HEK293 (cell line): ENCODE measurements at regions not wholly inside any gene's neighbourhood (a gene's known extent, or its start where the extent isn't known, plus 50 kb on each side); places are given as distances from the start of the nearest gene placed in this dataset.

Experiments
- CTCF ChIA-PET: fragments of 350-600 bp; formaldehyde crosslinking; extraction: SDS; loops from one replicate; lab custom pipeline; 2021; ENCODE audit warnings: antibody characterized with exemption; lab: Yijun Ruan, JAX
- POLR2A ChIA-PET: fragments of 300-600 bp; formaldehyde crosslinking; extraction: SDS; loops from one replicate; lab custom pipeline; 2020; ENCODE audit warnings: antibody characterized with exemption, inconsistent platforms; lab: Yijun Ruan, JAX
- H3K27ac ChIP-seq: fragments of 200-500 bp; sonication (Bioruptor generic); 2 replicates; pipeline ENCODE4 v1.5.1; 2014; ENCODE audit warnings: low read depth, low read length, control low read depth, inconsistent platforms; ENCODE audit errors: extremely low read depth
- H3K36me3 ChIP-seq, 2 experiments: fragments of 200-500 bp in 1 of 2; sonication (Bioruptor generic) in 1 of 2; 1 replicate in 1 of 2; 2 replicates in 1 of 2; pipeline ENCODE4 v1.5.1; 2014 to 2017; ENCODE audit warnings: inconsistent platforms in 2 of 2, low read length in 2 of 2; ENCODE audit not compliant: control insufficient read depth in 2 of 2, insufficient read depth in 1 of 2
- H3K4me1 ChIP-seq: fragments of 200-500 bp; sonication (Bioruptor generic); 2 replicates; pipeline ENCODE4 v1.5.1; 2014; ENCODE audit warnings: mild to moderate bottlenecking, low read length, inconsistent platforms; ENCODE audit not compliant: control insufficient read depth, insufficient read depth
- H3K4me3 ChIP-seq: 2 replicates; pipeline ENCODE4 v1.5.1; 2011; ENCODE audit warnings: low read depth, mild to moderate bottlenecking, control low read depth, low read length, moderate library complexity
- H3K9me3 ChIP-seq: fragments of 200-500 bp; sonication (Bioruptor generic); 2 replicates; pipeline ENCODE4 v1.5.1; 2014; ENCODE audit warnings: low read depth, low read length, inconsistent platforms; ENCODE audit not compliant: control insufficient read depth, insufficient read depth
- GLI4 ChIP-seq: fragments of 450-650 bp; formaldehyde crosslinking; IDR thresholded peaks from 2 replicates; pipeline ENCODE4 v1.5.1; 2016; ENCODE audit warnings: missing biosample characterization, missing genetic modification characterization
- PRDM4 ChIP-seq: fragments of 450-650 bp; formaldehyde crosslinking; IDR thresholded peaks from 2 replicates; pipeline ENCODE4 v1.5.1; 2017; ENCODE audit warnings: missing biosample characterization, missing genetic modification characterization
- SCRT1 ChIP-seq: fragments of 450-650 bp; formaldehyde crosslinking; IDR thresholded peaks from 2 replicates; pipeline ENCODE4 v1.5.1; 2016; ENCODE audit warnings: missing biosample characterization, missing genetic modification characterization, borderline replicate concordance
- SP3 ChIP-seq: fragments of 450-650 bp; formaldehyde crosslinking; IDR thresholded peaks from 2 replicates; pipeline ENCODE4 v1.5.1; 2016; ENCODE audit warnings: missing biosample characterization, missing genetic modification characterization
- SP7 ChIP-seq: fragments of 450-650 bp; formaldehyde crosslinking; IDR thresholded peaks from 2 replicates; pipeline ENCODE4 v1.5.1; 2016; ENCODE audit warnings: missing biosample characterization, missing genetic modification characterization
- YY1 ChIP-seq: fragments of 450-650 bp; formaldehyde crosslinking; IDR thresholded peaks from 2 replicates; pipeline ENCODE4 v1.5.1; 2018; ENCODE audit warnings: missing biosample characterization, missing genetic modification characterization
- ZBTB8A ChIP-seq: fragments of 450-650 bp; formaldehyde crosslinking; IDR thresholded peaks from 2 replicates; pipeline ENCODE4 v1.5.1; 2016; ENCODE audit warnings: missing biosample characterization, missing genetic modification characterization
- ZNF121 ChIP-seq: fragments of 450-650 bp; formaldehyde crosslinking; IDR thresholded peaks from 2 replicates; pipeline ENCODE4 v1.5.1; 2016; ENCODE audit warnings: missing biosample characterization, missing genetic modification characterization
- ZNF146 ChIP-seq: fragments of 450-650 bp; formaldehyde crosslinking; IDR thresholded peaks from 2 replicates; pipeline ENCODE4 v1.5.1; 2016; ENCODE audit warnings: missing biosample characterization, missing genetic modification characterization
- ZNF157 ChIP-seq: fragments of 450-650 bp; formaldehyde crosslinking; IDR thresholded peaks from 2 replicates; pipeline ENCODE4 v1.5.1; 2016; ENCODE audit warnings: missing biosample characterization, missing genetic modification characterization
- ZNF19 ChIP-seq: fragments of 450-650 bp; formaldehyde crosslinking; IDR thresholded peaks from 2 replicates; pipeline ENCODE4; 2016; ENCODE audit warnings: missing biosample characterization, missing genetic modification characterization, low read depth
- ZNF202 ChIP-seq: fragments of 450-650 bp; formaldehyde crosslinking; IDR thresholded peaks from 2 replicates; pipeline ENCODE4 v1.5.1; 2016; ENCODE audit warnings: missing biosample characterization, missing genetic modification characterization, borderline replicate concordance
- ZNF239 ChIP-seq: fragments of 450-650 bp; formaldehyde crosslinking; IDR thresholded peaks from 2 replicates; pipeline ENCODE4 v1.5.1; 2016; ENCODE audit warnings: missing biosample characterization, missing genetic modification characterization
- ZNF24 ChIP-seq: fragments of 450-650 bp; formaldehyde crosslinking; IDR thresholded peaks from 2 replicates; pipeline ENCODE4 v1.5.1; 2016; ENCODE audit warnings: missing biosample characterization, missing genetic modification characterization
- ZNF37A ChIP-seq: fragments of 450-650 bp; IDR thresholded peaks from 2 replicates; pipeline ENCODE4 v1.5.1; 2018; ENCODE audit warnings: missing biosample characterization, missing genetic modification characterization
- ZNF426 ChIP-seq: fragments of 450-650 bp; formaldehyde crosslinking; IDR thresholded peaks from 2 replicates; pipeline ENCODE4 v1.5.1; 2017; ENCODE audit warnings: missing biosample characterization, missing genetic modification characterization, mild to moderate bottlenecking, inconsistent platforms, moderate library complexity
- ZNF521 ChIP-seq: fragments of 450-650 bp; formaldehyde crosslinking; IDR thresholded peaks from 2 replicates; pipeline ENCODE4 v1.5.1; 2017; ENCODE audit warnings: missing biosample characterization, mild to moderate bottlenecking, missing genetic modification characterization
- ZNF544 ChIP-seq: fragments of 450-650 bp; formaldehyde crosslinking; IDR thresholded peaks from 2 replicates; pipeline ENCODE4 v1.5.0; 2017; ENCODE audit warnings: missing biosample characterization, missing genetic modification characterization
- ZNF629 ChIP-seq: fragments of 450-650 bp; formaldehyde crosslinking; IDR thresholded peaks from 2 replicates; pipeline ENCODE4 v1.5.1; 2017; ENCODE audit warnings: missing biosample characterization, missing genetic modification characterization
- ZNF76 ChIP-seq: fragments of 450-650 bp; formaldehyde crosslinking; IDR thresholded peaks from 2 replicates; pipeline ENCODE4; 2016; ENCODE audit warnings: low read depth, missing biosample characterization, missing genetic modification characterization, borderline replicate concordance
- ZNF768 ChIP-seq: fragments of 450-650 bp; formaldehyde crosslinking; IDR thresholded peaks from 2 replicates; pipeline ENCODE4 v1.5.1; 2018; ENCODE audit warnings: missing biosample characterization, mild to moderate bottlenecking, missing genetic modification characterization
- ZSCAN23 ChIP-seq: fragments of 450-650 bp; formaldehyde crosslinking; IDR thresholded peaks from 2 replicates; pipeline ENCODE4 v1.5.1; 2016; ENCODE audit warnings: missing biosample characterization, missing genetic modification characterization
- TF ChIP-seq, protein P1 (sequence below): fragments of 450-650 bp; formaldehyde crosslinking; conservative IDR thresholded peaks from 2 replicates; pipeline ENCODE4 v1.5.1; 2016; ENCODE audit warnings: low read depth, missing biosample characterization, missing genetic modification characterization
- TF ChIP-seq, protein P2 (sequence below): fragments of 450-650 bp; formaldehyde crosslinking; IDR thresholded peaks from 2 replicates; pipeline ENCODE4 v1.5.1; 2016; ENCODE audit warnings: missing biosample characterization, missing genetic modification characterization

- no peak overlapping the region for H3K4me3 ChIP-seq
- no peak for TF ChIP-seq PRDM4 (tag by site-specific recombination)
- no peak for TF ChIP-seq ZNF629 (tag by site-specific recombination)
- no peak for TF ChIP-seq SP3 (tag by site-specific recombination)
- TF ChIP-seq, protein P1, sequence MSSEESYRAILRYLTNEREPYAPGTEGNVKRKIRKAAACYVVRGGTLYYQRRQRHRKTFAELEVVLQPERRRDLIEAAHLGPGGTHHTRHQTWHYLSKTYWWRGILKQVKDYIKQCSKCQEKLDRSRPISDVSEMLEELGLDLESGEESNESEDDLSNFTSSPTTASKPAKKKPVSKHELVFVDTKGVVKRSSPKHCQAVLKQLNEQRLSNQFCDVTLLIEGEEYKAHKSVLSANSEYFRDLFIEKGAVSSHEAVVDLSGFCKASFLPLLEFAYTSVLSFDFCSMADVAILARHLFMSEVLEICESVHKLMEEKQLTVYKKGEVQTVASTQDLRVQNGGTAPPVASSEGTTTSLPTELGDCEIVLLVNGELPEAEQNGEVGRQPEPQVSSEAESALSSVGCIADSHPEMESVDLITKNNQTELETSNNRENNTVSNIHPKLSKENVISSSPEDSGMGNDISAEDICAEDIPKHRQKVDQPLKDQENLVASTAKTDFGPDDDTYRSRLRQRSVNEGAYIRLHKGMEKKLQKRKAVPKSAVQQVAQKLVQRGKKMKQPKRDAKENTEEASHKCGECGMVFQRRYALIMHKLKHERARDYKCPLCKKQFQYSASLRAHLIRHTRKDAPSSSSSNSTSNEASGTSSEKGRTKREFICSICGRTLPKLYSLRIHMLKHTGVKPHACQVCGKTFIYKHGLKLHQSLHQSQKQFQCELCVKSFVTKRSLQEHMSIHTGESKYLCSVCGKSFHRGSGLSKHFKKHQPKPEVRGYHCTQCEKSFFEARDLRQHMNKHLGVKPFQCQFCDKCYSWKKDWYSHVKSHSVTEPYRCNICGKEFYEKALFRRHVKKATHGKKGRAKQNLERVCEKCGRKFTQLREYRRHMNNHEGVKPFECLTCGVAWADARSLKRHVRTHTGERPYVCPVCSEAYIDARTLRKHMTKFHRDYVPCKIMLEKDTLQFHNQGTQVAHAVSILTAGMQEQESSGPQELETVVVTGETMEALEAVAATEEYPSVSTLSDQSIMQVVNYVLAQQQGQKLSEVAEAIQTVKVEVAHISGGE (tag by site-specific recombination), result no peak
- no peak for TF ChIP-seq ZNF157 (tag by site-specific recombination)
- TF ChIP-seq ZNF76 (tag by site-specific recombination), result no peak
- TF ChIP-seq ZNF426, result no peak
- no peak for TF ChIP-seq GLI4
- no peak for TF ChIP-seq ZNF521 (tag by site-specific recombination)
- no peaks in the 10 kb centered on the region for H3K9me3 ChIP-seq
- POLR2A ChIA-PET, result no interaction called here
- no peak overlapping the region for H3K27ac ChIP-seq
- no peaks in the 10 kb centered on the region for H3K4me1 ChIP-seq
- no peaks in the 10 kb centered on the region for H3K36me3 ChIP-seq
- CTCF ChIA-PET, result no interaction called here
Measured at GRCh38 chr3:26997226-26997625, 372.0 kb downstream of the NEK10 start.

- no peak overlapping the region for H3K4me3 ChIP-seq
- H3K9me3 ChIP-seq, result no peaks in the 10 kb centered on the region
- TF ChIP-seq ZNF19, result no peak
- no peak for TF ChIP-seq ZNF37A (tag by site-specific recombination)
- TF ChIP-seq SCRT1, result no peak
- no peaks in the 10 kb centered on the region for H3K36me3 ChIP-seq
- CTCF ChIA-PET, result no interaction called here
- H3K27ac ChIP-seq, result no peak overlapping the region
- POLR2A ChIA-PET, result interaction anchor here (0.5 kb wide), 1 partner anchor 905 kb away, joined by 3 read pairs; no protein-coding TSS in a partner anchor
- H3K4me1 ChIP-seq, result no peaks in the 10 kb centered on the region
Measured at GRCh38 chr3:27010834-27011233, 358.3 kb downstream of the NEK10 start.

DNA sequence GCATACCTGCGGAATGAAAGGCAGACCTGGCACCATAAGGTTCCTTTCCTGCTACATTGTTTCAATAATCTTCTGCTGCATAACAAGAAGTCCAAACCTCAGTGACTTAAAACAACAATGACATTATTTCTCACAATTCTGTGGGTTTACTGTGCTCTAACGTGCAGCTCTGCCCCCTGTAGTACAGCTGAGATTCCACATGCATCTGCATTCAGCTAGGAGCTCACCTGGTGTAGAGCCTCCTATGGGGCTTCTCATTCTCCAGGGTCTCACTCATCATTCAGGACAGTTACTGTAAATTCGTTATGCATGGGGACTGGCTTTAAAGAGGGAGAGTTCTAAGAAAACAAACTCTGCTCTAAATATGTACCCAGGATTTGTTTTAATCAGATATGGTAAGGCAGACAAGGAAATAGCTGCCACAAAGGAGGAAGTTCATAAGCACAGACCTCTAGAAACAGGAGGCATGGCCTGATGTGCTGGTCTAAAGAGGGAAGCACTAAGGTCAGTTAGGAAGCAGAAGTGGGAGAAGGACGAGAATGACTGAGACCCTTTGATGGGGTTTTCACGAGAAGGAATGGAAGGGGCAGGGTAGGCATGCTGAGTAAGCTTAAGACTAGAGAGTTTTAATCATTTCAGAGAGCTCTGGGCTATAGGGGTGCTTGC lies 347.0 kb downstream of the NEK10 start:
- Histone ChIP-seq H3K4me3 (no peak overlapping the region), H3K4me1 (no peaks in the 10 kb centered on the region), H3K27ac (no peak overlapping the region), H3K36me3 (no peaks in the 10 kb centered on the region), H3K9me3 (no peaks in the 10 kb centered on the region)
- ChIA-PET CTCF (no interaction called here), POLR2A (no interaction called here)
- TF ChIP-seq ZNF768 (tag by site-specific recombination), result no peak
- TF ChIP-seq, protein P2, sequence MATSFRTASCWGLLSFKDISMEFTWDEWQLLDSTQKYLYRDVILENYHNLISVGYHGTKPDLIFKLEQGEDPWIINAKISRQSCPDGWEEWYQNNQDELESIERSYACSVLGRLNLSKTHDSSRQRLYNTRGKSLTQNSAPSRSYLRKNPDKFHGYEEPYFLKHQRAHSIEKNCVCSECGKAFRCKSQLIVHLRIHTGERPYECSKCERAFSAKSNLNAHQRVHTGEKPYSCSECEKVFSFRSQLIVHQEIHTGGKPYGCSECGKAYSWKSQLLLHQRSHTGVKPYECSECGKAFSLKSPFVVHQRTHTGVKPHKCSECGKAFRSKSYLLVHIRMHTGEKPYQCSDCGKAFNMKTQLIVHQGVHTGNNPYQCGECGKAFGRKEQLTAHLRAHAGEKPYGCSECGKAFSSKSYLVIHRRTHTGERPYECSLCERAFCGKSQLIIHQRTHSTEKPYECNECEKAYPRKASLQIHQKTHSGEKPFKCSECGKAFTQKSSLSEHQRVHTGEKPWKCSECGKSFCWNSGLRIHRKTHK (tag by site-specific recombination), result no peak
- TF ChIP-seq ZNF239 (tag by site-specific recombination), result no peak
- TF ChIP-seq ZNF146, result no peak
- no peak for TF ChIP-seq ZNF202 (tag by site-specific recombination)
- no peak for TF ChIP-seq ZNF121 (tag by site-specific recombination)
- TF ChIP-seq ZNF544 (tag by site-specific recombination), result no peak
- no peak for TF ChIP-seq ZNF24 (tag by site-specific recombination)
- no peak for TF ChIP-seq ZBTB8A (tag by site-specific recombination)
- TF ChIP-seq YY1, result no peak
- TF ChIP-seq ZSCAN23 (tag by site-specific recombination), result no peak
- no peak for TF ChIP-seq SP7 (tag by site-specific recombination)
